H1 (cell line): ENCODE measurements at regions not wholly inside any gene's neighbourhood (a gene's known extent, or its start where the extent isn't known, plus 50 kb on each side); places are given as distances from the start of the nearest gene placed in this dataset.

ENCODE experiments used
- CTCF ChIP-seq, 3 experiments: IDR thresholded peaks; 1 replicate in 2 of 3; 2 replicates in 1 of 3; pipeline versions ENCODE4 v1.5.1 to v1.6.1; 2011; ENCODE audit warnings: low read length in 3 of 3, mild to moderate bottlenecking in 3 of 3, inconsistent platforms in 2 of 3, low read depth in 1 of 3, moderate library complexity in 1 of 3; ENCODE audit not compliant: insufficient read depth in 1 of 3; ENCODE audit errors: control extremely low read depth in 1 of 3
- EP300 ChIP-seq, 2 experiments: IDR thresholded peaks; 1 replicate in 1 of 2; 2 replicates in 1 of 2; pipeline ENCODE4 v1.6.1; 2011 to 2012; ENCODE audit warnings: low read depth in 2 of 2, low read length in 2 of 2, mild to moderate bottlenecking in 2 of 2, borderline replicate concordance in 1 of 2, inconsistent platforms in 1 of 2, moderate library complexity in 1 of 2
- GABPA ChIP-seq: IDR thresholded peaks from 2 replicates; pipeline ENCODE4 v1.6.1; 2011; ENCODE audit warnings: mild to moderate bottlenecking, low read length, moderate library complexity, borderline replicate concordance; ENCODE audit not compliant: insufficient read depth
- GTF2F1 ChIP-seq: IDR thresholded peaks from 2 replicates; pipeline ENCODE4 v1.6.1; 2012; ENCODE audit warnings: low read depth, low read length, improper control_type of control experiment, borderline replicate concordance
- HDAC6 ChIP-seq: IDR thresholded peaks from one replicate; pipeline ENCODE4 v1.7.1; 2012; ENCODE audit warnings: low read depth, mild to moderate bottlenecking, inconsistent platforms, low read length, moderate library complexity
- POLR2A ChIP-seq, 2 experiments: IDR thresholded peaks; 1 replicate in 1 of 2; 2 replicates in 1 of 2; pipeline ENCODE4 v1.6.1; 2011; ENCODE audit warnings: low read depth in 2 of 2, low read length in 2 of 2, mild to moderate bottlenecking in 2 of 2; ENCODE audit errors: control extremely low read depth in 1 of 2
- POLR2AphosphoS5 ChIP-seq: IDR thresholded peaks from 2 replicates; pipeline ENCODE4 v1.6.1; 2011; ENCODE audit warnings: low read depth, low read length
- RXRA ChIP-seq: IDR thresholded peaks from 2 replicates; pipeline ENCODE4 v1.6.1; 2011; ENCODE audit warnings: low read depth, mild to moderate bottlenecking, low read length, moderate library complexity; ENCODE audit not compliant: insufficient read depth
- SAP30 ChIP-seq: fragments of 300-600 bp; sonication (generic); IDR thresholded peaks from 2 replicates; pipeline ENCODE4 v1.7.1; 2012; ENCODE audit warnings: low read length, moderate library complexity, mild to moderate bottlenecking, inconsistent platforms; ENCODE audit not compliant: insufficient read depth, insufficient replicate concordance
- TCF12 ChIP-seq: IDR thresholded peaks from 2 replicates; pipeline ENCODE4 v1.6.1; 2011; ENCODE audit warnings: low read depth, mild to moderate bottlenecking, low read length
- USF2 ChIP-seq: IDR thresholded peaks from 2 replicates; pipeline ENCODE4 v1.6.1; 2011; ENCODE audit warnings: low read length, improper control_type of control experiment
- YY1 ChIP-seq: IDR thresholded peaks from 2 replicates; pipeline ENCODE4 v1.6.1; 2011; ENCODE audit warnings: low read depth, mild to moderate bottlenecking, low read length
- TF ChIP-seq, protein P1 (sequence below): IDR thresholded peaks from 2 replicates; pipeline ENCODE4 v1.6.1; 2012; ENCODE audit warnings: inconsistent platforms

GRCh38 chr2:189261916-189262315, 82.4 kb upstream of the COL5A2 start:
- TF ChIP-seq GABPA (no peak), EP300 (IDR thresholded peaks at IDR 0.05; ENCODE audit: borderline replicate concordance in 1 of 2, low read depth in 2 of 2, low read length in 2 of 2) (no peak), CTCF (IDR thresholded peaks at IDR 0.05; ENCODE audit: control extremely low read depth in 1 of 3, insufficient read depth in 1 of 3, low read depth in 1 of 3, low read length in 3 of 3) (no peak), SAP30 (no peak), POLR2A (IDR thresholded peaks at IDR 0.05; ENCODE audit: control extremely low read depth in 1 of 2, low read depth in 2 of 2, low read length in 2 of 2) (no peak), TCF12 (no peak), RXRA (no peak), YY1 (no peak), USF2 (no peak), GTF2F1 (no peak), HDAC6 (no peak), POLR2AphosphoS5 (no peak)
- TF ChIP-seq, protein P1, sequence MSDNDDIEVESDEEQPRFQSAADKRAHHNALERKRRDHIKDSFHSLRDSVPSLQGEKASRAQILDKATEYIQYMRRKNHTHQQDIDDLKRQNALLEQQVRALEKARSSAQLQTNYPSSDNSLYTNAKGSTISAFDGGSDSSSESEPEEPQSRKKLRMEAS, result no peak
